Uterus (tissue), 3 donors: ENCODE measurements at regions not wholly inside any gene's neighbourhood (a gene's known extent, or its start where the extent isn't known, plus 50 kb on each side); places are given as distances from the start of the nearest gene placed in this dataset.

Experiments used
- DNase-seq, 2 donors: peaks; one replicate each; pipeline ENCODE4 v3.0.0-alpha.2; 2019 to 2020
- H3K27ac ChIP-seq, 2 donors: fragments of 200-600 bp; sonication (generic); 1 replicate in 1 of 2; 2 replicates in 1 of 2; pipeline ENCODE4 v1.5.1; 2016 to 2018
- H3K27me3 ChIP-seq, 2 donors: fragments of 200-600 bp; sonication (generic); one replicate each; pipeline ENCODE4 v1.5.1; 2018 to 2019; ENCODE audit warnings: control low read depth in 1 of 2
- H3K36me3 ChIP-seq, 2 donors: fragments of 200-600 bp; sonication (generic); one replicate each; pipeline ENCODE4 v1.5.1; 2019; ENCODE audit warnings: control low read depth in 1 of 2
- H3K4me1 ChIP-seq, 2 donors: fragments of 200-600 bp; sonication (generic); one replicate each; pipeline ENCODE4 v1.5.1; 2018 to 2019; ENCODE audit warnings: control low read depth in 1 of 2
- H3K4me3 ChIP-seq, 2 donors: fragments of 200-600 bp; sonication (generic); 1 replicate in 1 of 2; 2 replicates in 1 of 2; pipeline ENCODE4 v1.5.1; 2018 to 2019; ENCODE audit warnings: mild to moderate bottlenecking in 1 of 2
- H3K9me3 ChIP-seq, 2 donors: fragments of 200-600 bp; sonication (generic); one replicate each; pipeline ENCODE4 v1.5.1; 2019; ENCODE audit warnings: control low read depth in 1 of 2
- CTCF ChIP-seq, 4 experiments: fragments of 200-600 bp in 2 of 4; fragments of 450-650 bp in 2 of 4; sonication (generic) in 2 of 4; IDR thresholded peaks; one replicate each; pipeline ENCODE4 v1.5.1; 2016 to 2019; ENCODE audit warnings: antibody characterized with exemption in 4 of 4, mild to moderate bottlenecking in 2 of 4, moderate library complexity in 1 of 4
- POLR2A ChIP-seq, 2 donors: fragments of 450-650 bp; IDR thresholded peaks; one replicate each; pipeline ENCODE4 v1.6.1; 2016; ENCODE audit warnings: antibody characterized with exemption in 2 of 2, mild to moderate bottlenecking in 1 of 2, moderate library complexity in 1 of 2
- intact Hi-C: fragments of 100-400 bp; cut with DNase I; formaldehyde crosslinking; loops from one replicate; pipeline ENCODE4 v1.15.1; 2023; ENCODE audit warnings: low total_unique reads
- donor health status: DM: yes; HTN: yes; CAD: no.

GRCh38 chr2:37469126-37469525 lies 124.7 kb downstream of the QPCT start:
- intact Hi-C loops = no loop called here
- Histone ChIP-seq H3K27me3 (no peaks in the 10 kb centered on the region), H3K4me1 (no peaks in the 10 kb centered on the region), H3K4me3 (no peak overlapping the region), H3K27ac (no peak overlapping the region), H3K36me3 (no peaks in the 10 kb centered on the region), H3K9me3 (no peaks in the 10 kb centered on the region)
- no peak for DNase-seq
- TF ChIP-seq CTCF (IDR thresholded peaks at IDR 0.05) = no peak
- TF ChIP-seq POLR2A (IDR thresholded peaks at IDR 0.05) = no peak

GRCh38 chr2:37471104-37471503 lies 126.7 kb downstream of the QPCT start:
- Histone ChIP-seq H3K36me3 (no peaks in the 10 kb centered on the region), H3K27me3 (no peaks in the 10 kb centered on the region), H3K27ac (no peak overlapping the region), H3K4me1 (no peaks in the 10 kb centered on the region), H3K9me3 (no peaks in the 10 kb centered on the region), H3K4me3 (no peak overlapping the region)
- intact Hi-C loops = no loop called here
- TF ChIP-seq CTCF (IDR thresholded peaks at IDR 0.05) = no peak
- TF ChIP-seq POLR2A (IDR thresholded peaks at IDR 0.05) = no peak
- no peak for DNase-seq

GRCh38 chr2:37471994-37472393 lies 127.6 kb downstream of the QPCT start:
- no peaks in the 10 kb centered on the region for H3K27me3 ChIP-seq
- no peak for DNase-seq
- no peak overlapping the region for H3K4me3 ChIP-seq
- no peak overlapping the region for H3K27ac ChIP-seq
- intact Hi-C loops = no loop called here
- no peaks in the 10 kb centered on the region for H3K36me3 ChIP-seq
- H3K9me3 ChIP-seq = no peaks in the 10 kb centered on the region
- no peaks in the 10 kb centered on the region for H3K4me1 ChIP-seq
- TF ChIP-seq CTCF (IDR thresholded peaks at IDR 0.05) (no peak), POLR2A (IDR thresholded peaks at IDR 0.05) (no peak)

GRCh38 chr2:37472959-37473358 lies 128.5 kb downstream of the QPCT start:
- intact Hi-C loops = no loop called here

GRCh38 chr2:37476411-37476810 lies 132.0 kb downstream of the QPCT start:
- no peak for TF ChIP-seq POLR2A (IDR thresholded peaks at IDR 0.05)
- TF ChIP-seq CTCF (IDR thresholded peaks at IDR 0.05) = no peak
- Histone ChIP-seq H3K36me3 (no peaks in the 10 kb centered on the region), H3K27ac (peak overlapping the region in 1 of 2 donors; percentile 37), H3K27me3 (no peaks in the 10 kb centered on the region), H3K4me1 (no peaks in the 10 kb centered on the region), H3K9me3 (no peaks in the 10 kb centered on the region), H3K4me3 (no peak overlapping the region)
- intact Hi-C loops = no loop called here
- no peak for DNase-seq

More at GRCh38 chr2:37472959-37473358, 128.5 kb downstream of the QPCT start:
- Histone ChIP-seq H3K27me3 (no peaks in the 10 kb centered on the region), H3K27ac (no peak overlapping the region), H3K4me1 (no peaks in the 10 kb centered on the region), H3K4me3 (no peak overlapping the region), H3K9me3 (no peaks in the 10 kb centered on the region), H3K36me3 (no peaks in the 10 kb centered on the region)
- TF ChIP-seq CTCF (IDR thresholded peaks at IDR 0.05) = no peak
- DNase-seq = no peak
